K562 (cell line): ENCODE measurements at regions not wholly inside any gene's neighbourhood (a gene's known extent, or its start where the extent isn't known, plus 50 kb on each side); places are given as distances from the start of the nearest gene placed in this dataset.

Source experiments
- EP300 ChIP-seq: IDR thresholded peaks from 2 replicates; pipeline ENCODE4 v1.6.1; 2012; ENCODE audit warnings: low read length, improper control_type of control experiment
- GATA2 ChIP-seq: sonication (generic); formaldehyde crosslinking; IDR thresholded peaks from 2 replicates; pipeline ENCODE4 v1.4.0; 2020; ENCODE audit warnings: mild to moderate bottlenecking, missing genetic modification reagents
- REST ChIP-seq, 2 experiments: fragments of 450-650 bp; formaldehyde crosslinking in 1 of 2; IDR thresholded peaks; 2 replicates each; pipeline versions ENCODE4 v1.4.0 to v1.6.1; 2014 to 2020; ENCODE audit warnings: mild to moderate bottlenecking in 2 of 2, borderline replicate concordance in 1 of 2, low read depth in 1 of 2
- ZSCAN29 ChIP-seq: fragments of 450-650 bp; IDR thresholded peaks from 2 replicates; pipeline ENCODE4 v1.6.1; 2017
- TF ChIP-seq, protein P1 (sequence below): sonication (generic); formaldehyde crosslinking; IDR thresholded peaks from 2 replicates; pipeline ENCODE4 v1.5.0; 2020; ENCODE audit warnings: missing genetic modification reagents
- TF ChIP-seq, protein P2 (sequence below), 3 experiments: IDR thresholded peaks in 2 of 3; conservative IDR thresholded peaks in 1 of 3; 2 replicates each; pipeline ENCODE4 v1.5.1; 2011 to 2012; ENCODE audit warnings: low read length in 3 of 3, mild to moderate bottlenecking in 3 of 3, control low read depth in 2 of 3, improper control_type of control experiment in 1 of 3, inconsistent platforms in 1 of 3, low read depth in 1 of 3, mixed read lengths in 1 of 3, moderate library complexity in 1 of 3; ENCODE audit not compliant: insufficient read depth in 2 of 3
- TF ChIP-seq, protein P3 (sequence below): fragments of 450-650 bp; formaldehyde crosslinking; IDR thresholded peaks from 2 replicates; pipeline ENCODE4 v1.4.0; 2022; ENCODE audit warnings: missing genetic modification characterization

DNA sequence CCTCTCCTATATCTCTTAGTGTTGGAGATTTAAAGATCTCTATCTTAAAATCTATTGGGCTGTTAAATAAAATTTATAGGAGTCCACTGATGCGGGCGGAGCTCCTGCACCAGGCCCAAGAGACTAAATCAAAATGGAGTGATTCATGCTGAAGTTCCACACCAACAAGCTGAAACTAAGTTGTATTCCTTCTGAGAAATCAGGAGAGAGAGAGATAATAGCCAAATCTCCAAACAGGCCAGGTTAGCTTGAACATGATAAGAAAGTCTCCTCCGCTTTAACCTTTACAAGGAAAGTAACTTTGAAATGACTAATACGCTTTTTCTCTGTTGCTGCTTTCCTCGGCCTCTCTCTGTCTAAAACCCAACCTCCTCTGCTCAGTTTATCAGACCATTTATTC, 241.9 kb upstream of the NBEA start:
- no peak for TF ChIP-seq GATA2 (CRISPR knock-in tag)
- TF ChIP-seq, protein P1, sequence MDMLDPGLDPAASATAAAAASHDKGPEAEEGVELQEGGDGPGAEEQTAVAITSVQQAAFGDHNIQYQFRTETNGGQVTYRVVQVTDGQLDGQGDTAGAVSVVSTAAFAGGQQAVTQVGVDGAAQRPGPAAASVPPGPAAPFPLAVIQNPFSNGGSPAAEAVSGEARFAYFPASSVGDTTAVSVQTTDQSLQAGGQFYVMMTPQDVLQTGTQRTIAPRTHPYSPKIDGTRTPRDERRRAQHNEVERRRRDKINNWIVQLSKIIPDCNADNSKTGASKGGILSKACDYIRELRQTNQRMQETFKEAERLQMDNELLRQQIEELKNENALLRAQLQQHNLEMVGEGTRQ (CRISPR knock-in tag): no peak
- TF ChIP-seq, protein P2, sequence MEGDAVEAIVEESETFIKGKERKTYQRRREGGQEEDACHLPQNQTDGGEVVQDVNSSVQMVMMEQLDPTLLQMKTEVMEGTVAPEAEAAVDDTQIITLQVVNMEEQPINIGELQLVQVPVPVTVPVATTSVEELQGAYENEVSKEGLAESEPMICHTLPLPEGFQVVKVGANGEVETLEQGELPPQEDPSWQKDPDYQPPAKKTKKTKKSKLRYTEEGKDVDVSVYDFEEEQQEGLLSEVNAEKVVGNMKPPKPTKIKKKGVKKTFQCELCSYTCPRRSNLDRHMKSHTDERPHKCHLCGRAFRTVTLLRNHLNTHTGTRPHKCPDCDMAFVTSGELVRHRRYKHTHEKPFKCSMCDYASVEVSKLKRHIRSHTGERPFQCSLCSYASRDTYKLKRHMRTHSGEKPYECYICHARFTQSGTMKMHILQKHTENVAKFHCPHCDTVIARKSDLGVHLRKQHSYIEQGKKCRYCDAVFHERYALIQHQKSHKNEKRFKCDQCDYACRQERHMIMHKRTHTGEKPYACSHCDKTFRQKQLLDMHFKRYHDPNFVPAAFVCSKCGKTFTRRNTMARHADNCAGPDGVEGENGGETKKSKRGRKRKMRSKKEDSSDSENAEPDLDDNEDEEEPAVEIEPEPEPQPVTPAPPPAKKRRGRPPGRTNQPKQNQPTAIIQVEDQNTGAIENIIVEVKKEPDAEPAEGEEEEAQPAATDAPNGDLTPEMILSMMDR (IDR thresholded peaks at IDR 0.05 in 2 of 3, conservative IDR thresholded peaks at IDR 0.05 in 1 of 3; ENCODE audit: insufficient read depth in 2 of 3, low read depth in 1 of 3, low read length in 3 of 3): no peak
- TF ChIP-seq REST (IDR thresholded peaks at IDR 0.05; ENCODE audit: borderline replicate concordance): no peak
- TF ChIP-seq REST (CRISPR knock-in tag; IDR thresholded peaks at IDR 0.05; ENCODE audit: low read depth): no peak
- no peak for TF ChIP-seq EP300
- no peak for TF ChIP-seq ZSCAN29
- TF ChIP-seq, protein P3, sequence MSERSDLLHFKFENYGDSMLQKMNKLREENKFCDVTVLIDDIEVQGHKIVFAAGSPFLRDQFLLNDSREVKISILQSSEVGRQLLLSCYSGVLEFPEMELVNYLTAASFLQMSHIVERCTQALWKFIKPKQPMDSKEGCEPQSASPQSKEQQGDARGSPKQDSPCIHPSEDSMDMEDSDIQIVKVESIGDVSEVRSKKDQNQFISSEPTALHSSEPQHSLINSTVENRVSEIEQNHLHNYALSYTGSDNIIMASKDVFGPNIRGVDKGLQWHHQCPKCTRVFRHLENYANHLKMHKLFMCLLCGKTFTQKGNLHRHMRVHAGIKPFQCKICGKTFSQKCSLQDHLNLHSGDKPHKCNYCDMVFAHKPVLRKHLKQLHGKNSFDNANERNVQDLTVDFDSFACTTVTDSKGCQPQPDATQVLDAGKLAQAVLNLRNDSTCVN (CRISPR knock-in tag): no peak
